ENCODE measurements at regions not wholly inside any gene's neighbourhood (a gene's known extent, or its start where the extent isn't known, plus 50 kb on each side); places are given as distances from the start of the nearest gene placed in this dataset.
A peak's percentile ranks its signal among the peaks of the same experiment; 100 is the strongest.

GRCh38 chr6:81241126-81242041, 511.1 kb downstream of the TENT5A start:
- Histone ChIP-seq H3K9me2 (ENCODE audit: insufficient read depth, low read length) (no peaks in the 10 kb centered on the region), H3K27ac (ENCODE audit: low read depth, low read length, poor library complexity, severe bottlenecking) (no peak overlapping the region), H3K9me3 (ENCODE audit: low read length) (0 out of 2 replicates have a peak, but pooled peaks cover 7% of the 10 kb centered on the region), H3K79me2 (ENCODE audit: insufficient read depth, low read depth, low read length) (no peaks in the 10 kb centered on the region), H3K4me3 (ENCODE audit: low read depth, low read length, poor library complexity, severe bottlenecking) (no peak overlapping the region), H3K4me2 (ENCODE audit: low read length) (no peak overlapping the region), H2AFZ (ENCODE audit: low read length) (no peak overlapping the region), H4K20me1 (ENCODE audit: insufficient read depth, low read length) (no peaks in the 10 kb centered on the region), H3K36me3 (ENCODE audit: insufficient read depth, low read length) (no peaks in the 10 kb centered on the region), H3K4me1 (ENCODE audit: insufficient read depth, low read length, poor library complexity, severe bottlenecking) (no peaks in the 10 kb centered on the region)
- intact Hi-C loops (cut with micrococcal nuclease; ENCODE audit: unreplicated experiment): no loop called here
- TF ChIP-seq CTCF (conservative IDR thresholded peaks at IDR 0.05; ENCODE audit: low read length): 0 out of 2 replicates have a peak, but pooled peaks have one; percentile 32
- TF ChIP-seq EZH2phosphoT487 (IDR thresholded peaks at IDR 0.05; ENCODE audit: borderline replicate concordance, low read depth, low read length): no peak
- ChIA-PET CTCF (ENCODE audit: unreplicated experiment) (no interaction called here), POLR2A (no interaction called here)
- BruUV-seq (replicated peaks): no TSS peak
- no peak for DNase-seq (ENCODE audit: low spot score)

GRCh38 chr6:81238390-81238789, 514.1 kb downstream of the TENT5A start:
- H3K4me1 ChIP-seq (ENCODE audit: insufficient read depth, low read length, poor library complexity, severe bottlenecking): no peaks in the 10 kb centered on the region
- H3K4me3 ChIP-seq (ENCODE audit: low read depth, low read length, poor library complexity, severe bottlenecking): no peak overlapping the region
- no peak overlapping the region for H2AFZ ChIP-seq (ENCODE audit: low read length)
- intact Hi-C loops (cut with micrococcal nuclease; ENCODE audit: unreplicated experiment): no loop called here
- no TSS peak for BruUV-seq (replicated peaks)
- CTCF ChIA-PET (ENCODE audit: unreplicated experiment): no interaction called here
- H3K36me3 ChIP-seq (ENCODE audit: insufficient read depth, low read length): no peaks in the 10 kb centered on the region
- H3K4me2 ChIP-seq (ENCODE audit: low read length): no peak overlapping the region
- H3K9me3 ChIP-seq (ENCODE audit: low read length): 0 out of 2 replicates have a peak, but pooled peaks cover 7% of the 10 kb centered on the region
- H3K79me2 ChIP-seq (ENCODE audit: insufficient read depth, low read depth, low read length): no peaks in the 10 kb centered on the region
- H3K9me2 ChIP-seq (ENCODE audit: insufficient read depth, low read length): no peaks in the 10 kb centered on the region
- no peak overlapping the region for H3K27ac ChIP-seq (ENCODE audit: low read depth, low read length, poor library complexity, severe bottlenecking)
- H4K20me1 ChIP-seq (ENCODE audit: insufficient read depth, low read length): no peaks in the 10 kb centered on the region
- TF ChIP-seq EZH2phosphoT487 (IDR thresholded peaks at IDR 0.05; ENCODE audit: borderline replicate concordance, low read depth, low read length) (no peak), CTCF (conservative IDR thresholded peaks at IDR 0.05; ENCODE audit: low read length) (no peak)
- POLR2A ChIA-PET: interaction anchor here (0.7 kb wide), 1 partner anchor 100 kb away, joined by 3 read pairs; no protein-coding TSS in a partner anchor
- no peak for DNase-seq (ENCODE audit: low spot score)

DNA sequence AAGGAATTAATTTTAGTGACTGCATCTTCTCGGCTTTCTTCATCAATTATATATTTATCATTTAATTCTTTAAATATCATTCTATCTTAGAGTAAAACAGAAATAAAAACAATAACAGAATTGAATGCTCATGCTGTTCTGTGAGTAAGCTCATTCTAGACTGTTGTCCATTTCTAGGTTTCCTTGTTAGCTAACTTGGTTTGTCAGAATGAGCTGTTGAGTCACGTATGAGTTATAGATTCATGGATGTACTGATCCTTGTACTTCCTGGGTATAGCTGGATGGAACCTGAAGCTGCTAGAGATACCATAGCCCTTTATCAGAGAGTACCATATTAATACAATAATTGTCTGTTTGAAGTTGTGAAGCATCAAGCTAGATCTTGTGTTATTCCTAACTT, 515.3 kb downstream of the TENT5A start:
- Histone ChIP-seq H3K4me2 (ENCODE audit: low read length) (no peak overlapping the region), H3K27ac (ENCODE audit: low read depth, low read length, poor library complexity, severe bottlenecking) (no peak overlapping the region), H2AFZ (ENCODE audit: low read length) (no peak overlapping the region), H3K4me1 (ENCODE audit: insufficient read depth, low read length, poor library complexity, severe bottlenecking) (no peaks in the 10 kb centered on the region), H3K9me3 (ENCODE audit: low read length) (no peaks in the 10 kb centered on the region), H4K20me1 (ENCODE audit: insufficient read depth, low read length) (no peaks in the 10 kb centered on the region), H3K9me2 (ENCODE audit: insufficient read depth, low read length) (no peaks in the 10 kb centered on the region), H3K36me3 (ENCODE audit: insufficient read depth, low read length) (no peaks in the 10 kb centered on the region), H3K4me3 (ENCODE audit: low read depth, low read length, poor library complexity, severe bottlenecking) (no peak overlapping the region), H3K79me2 (ENCODE audit: insufficient read depth, low read depth, low read length) (no peaks in the 10 kb centered on the region)
- ChIA-PET CTCF (ENCODE audit: unreplicated experiment) (no interaction called here), POLR2A (no interaction called here)
- DNase-seq (ENCODE audit: low spot score): no peak
- no peak for TF ChIP-seq EZH2phosphoT487 (IDR thresholded peaks at IDR 0.05; ENCODE audit: borderline replicate concordance, low read depth, low read length)
- intact Hi-C loops (cut with micrococcal nuclease; ENCODE audit: unreplicated experiment): no loop called here
- no TSS peak for BruUV-seq (replicated peaks)
